HG03280 (cell line): ENCODE measurements at regions not wholly inside any gene's neighbourhood (a gene's known extent, or its start where the extent isn't known, plus 50 kb on each side); places are given as distances from the start of the nearest gene placed in this dataset.
"Not testable (repeated sequence)": the region's sequence is repeated elsewhere in the genome, so short reads cannot be mapped to it uniquely, and the experiment has no call there.

Source experiments
- ATAC-seq: cut with Tn5 transposase; IDR thresholded peaks from one replicate; pipeline ENCODE4 v1.9.1; 2021; ENCODE audit warnings: mild to moderate bottlenecking, moderate library complexity; ENCODE audit not compliant: unreplicated experiment

DNA sequence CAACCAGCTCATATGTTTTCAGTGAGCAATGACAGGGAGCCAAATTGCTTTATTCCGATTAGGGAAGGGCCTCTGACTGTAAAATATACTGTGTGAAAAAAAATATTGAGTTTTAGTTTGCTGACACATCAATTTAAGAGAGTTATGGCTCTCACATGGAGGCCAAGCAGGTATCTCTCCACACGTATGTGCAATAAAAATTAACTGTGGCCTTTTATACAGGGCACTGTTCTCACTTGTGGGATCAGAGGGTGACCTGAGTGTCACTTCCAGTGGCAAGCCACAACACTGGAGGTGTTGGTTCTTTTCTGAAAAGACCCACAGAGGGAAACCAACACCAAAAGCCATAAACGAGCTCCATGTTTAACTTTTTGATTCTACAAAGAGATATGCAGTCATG lies 462.8 kb downstream of the MID1IP1 start:
- ATAC-seq = no peak

DNA sequence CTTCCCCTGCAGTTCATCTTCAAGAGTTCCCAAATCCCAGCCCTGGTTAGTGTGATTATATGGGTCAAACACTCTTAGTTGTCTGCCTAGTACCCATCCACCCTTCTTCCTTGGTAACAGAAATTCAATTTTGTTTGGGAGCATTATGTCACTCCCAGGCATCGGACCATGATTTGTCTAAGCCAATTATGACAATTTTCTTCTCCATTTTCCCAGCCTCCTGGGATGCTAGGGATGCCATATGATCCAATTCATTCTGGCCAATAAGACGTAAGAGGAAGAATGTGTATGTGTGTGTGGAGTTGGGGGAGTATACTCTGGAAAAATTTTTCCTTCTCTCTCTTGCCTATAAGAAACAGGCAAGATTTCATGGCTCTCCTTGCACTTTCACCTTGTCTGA lies 465.9 kb downstream of the MID1IP1 start:
- no peak for ATAC-seq

DNA sequence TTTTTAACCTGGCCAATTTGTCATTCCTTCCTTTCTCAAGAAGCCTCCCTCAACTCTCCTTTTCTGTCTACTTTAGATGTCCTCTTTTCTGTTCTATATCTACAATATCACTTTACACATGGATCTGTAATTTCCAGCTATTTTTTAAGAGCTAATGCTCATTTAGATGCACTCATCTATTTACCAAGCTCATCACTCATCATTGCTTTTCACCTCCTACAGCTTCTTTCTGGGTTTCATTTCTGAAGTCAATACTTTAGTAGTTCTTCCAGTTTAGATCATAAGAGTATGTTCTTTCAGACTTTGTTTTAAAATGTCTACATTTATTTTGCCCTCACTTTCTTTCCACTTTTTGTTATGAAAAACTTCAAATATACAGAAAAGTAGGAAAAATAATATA lies 466.9 kb downstream of the MID1IP1 start:
- no peak for ATAC-seq

DNA sequence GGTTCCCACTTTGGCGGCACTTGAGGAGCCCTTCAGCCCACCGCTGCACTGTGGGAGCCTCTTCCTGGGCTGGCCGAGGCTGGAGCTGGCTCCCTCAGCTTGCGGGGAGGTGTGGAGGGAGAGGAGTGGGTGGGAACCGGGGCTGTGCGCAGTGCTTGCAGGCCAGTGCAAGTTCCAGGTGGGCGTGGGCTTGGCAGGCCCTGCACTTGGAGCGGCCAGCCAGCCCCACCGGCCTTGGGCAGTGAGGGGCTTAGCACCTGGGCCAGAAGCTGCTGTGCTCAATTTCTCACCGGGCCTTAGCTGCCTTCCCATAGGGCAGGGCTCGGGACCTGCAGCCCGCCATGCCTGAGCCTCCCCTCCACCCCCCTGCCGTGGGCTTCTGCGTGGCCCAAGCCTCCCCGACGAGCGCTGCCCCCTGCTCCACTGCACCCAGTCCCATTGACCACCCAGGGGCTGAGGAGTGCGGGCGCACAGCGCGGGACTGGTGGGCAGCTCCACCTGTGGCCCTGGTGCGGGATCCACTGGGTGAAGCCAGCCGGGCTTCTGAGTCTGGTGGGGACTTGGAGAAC lies 474.3 kb downstream of the MID1IP1 start:
- ATAC-seq = no peak

DNA sequence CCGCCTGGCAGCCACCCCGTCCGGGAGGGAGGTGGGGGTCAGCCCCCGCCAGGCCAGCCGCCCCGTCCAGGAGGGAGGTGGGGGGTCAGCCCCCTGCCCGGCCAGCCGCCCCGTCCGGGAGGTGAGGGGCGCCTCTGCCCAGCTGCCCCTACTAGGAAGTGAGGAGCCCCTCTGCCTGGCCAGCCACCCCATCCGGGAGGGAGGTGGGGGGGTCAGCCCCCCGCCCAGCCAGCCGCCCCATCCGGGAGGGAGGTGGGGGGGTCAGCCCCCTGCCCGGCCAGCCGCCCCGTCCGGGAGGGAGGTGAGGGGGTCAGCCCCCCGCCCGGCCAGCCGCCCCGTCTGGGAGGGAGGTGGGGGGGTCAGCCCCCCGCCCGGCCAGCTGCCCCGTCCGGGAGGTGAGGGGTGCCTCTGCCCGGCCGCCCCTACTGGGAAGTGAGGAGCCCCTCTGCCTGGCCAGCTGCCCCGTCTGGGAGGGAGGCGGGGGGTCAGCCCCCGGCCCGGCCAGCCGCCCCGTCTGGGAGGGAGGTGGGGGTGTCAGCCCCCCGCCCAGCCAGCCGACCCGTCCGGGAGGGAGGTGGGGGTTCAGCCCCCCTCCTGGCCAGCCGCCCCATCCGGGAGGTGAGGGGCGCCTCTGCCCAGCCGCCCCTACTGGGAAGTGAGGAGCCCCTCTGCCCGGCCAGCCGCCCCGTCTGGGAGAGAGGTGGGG lies 476.6 kb downstream of the MID1IP1 start:
- not testable (repeated sequence) for ATAC-seq

DNA sequence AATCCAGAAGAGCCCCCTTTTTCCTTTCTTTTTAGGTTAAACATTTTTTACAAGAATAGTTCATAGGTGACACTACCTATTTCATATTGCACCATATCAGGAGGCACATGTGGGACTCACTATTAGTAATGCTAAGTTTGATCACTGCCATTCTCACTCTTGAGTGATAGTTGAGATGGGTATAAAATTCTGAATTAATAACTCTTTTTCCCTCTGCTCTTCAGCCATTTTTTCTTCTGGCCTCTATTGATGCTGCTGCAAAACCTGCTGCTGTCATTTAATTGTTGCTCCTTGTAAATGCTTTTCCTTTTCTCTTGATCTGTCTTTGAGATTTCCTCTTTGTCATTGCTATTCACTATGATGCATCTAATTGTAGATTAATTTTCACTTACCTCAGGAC lies 482.0 kb downstream of the MID1IP1 start:
- ATAC-seq = no peak

DNA sequence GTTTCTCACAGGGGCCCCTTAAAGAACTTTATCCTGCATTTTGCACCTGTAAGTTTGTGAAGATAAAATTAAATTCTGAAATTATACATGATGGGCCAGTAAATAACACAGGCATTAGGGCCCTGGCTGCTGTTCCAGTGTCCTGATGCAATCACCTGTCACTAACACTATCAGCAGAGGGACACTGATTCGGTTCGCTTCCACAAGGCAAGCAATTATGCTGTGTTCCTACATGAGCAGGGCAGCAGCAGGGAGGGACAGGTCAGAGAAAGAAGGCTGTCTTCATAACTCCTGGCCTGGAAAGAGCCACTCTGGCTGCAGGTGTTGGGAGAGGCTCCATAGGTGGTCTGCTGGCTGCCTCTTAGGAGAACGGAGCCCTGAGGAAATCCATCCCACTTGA lies 487.3 kb downstream of the MID1IP1 start:
- ATAC-seq = no peak

DNA sequence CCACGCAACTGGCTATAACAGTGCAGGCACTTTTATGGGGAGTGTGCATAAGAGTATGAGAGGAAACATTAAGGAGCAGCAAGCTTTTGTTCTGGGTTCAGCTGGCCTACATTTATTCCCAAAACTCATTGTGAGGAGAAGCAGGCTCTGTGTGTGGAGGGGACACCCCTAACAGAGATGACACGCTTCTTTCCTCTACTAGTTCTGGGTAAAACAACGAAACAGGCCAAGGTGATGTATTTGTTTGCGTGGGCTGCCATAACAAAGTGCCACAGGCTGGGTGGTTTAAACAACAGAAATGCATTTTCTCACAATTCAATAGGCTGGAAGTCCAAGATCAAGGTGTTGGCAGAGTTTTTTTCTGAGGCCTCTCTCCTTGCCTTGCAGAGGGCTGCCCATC lies 488.6 kb downstream of the MID1IP1 start:
- ATAC-seq = no peak

DNA sequence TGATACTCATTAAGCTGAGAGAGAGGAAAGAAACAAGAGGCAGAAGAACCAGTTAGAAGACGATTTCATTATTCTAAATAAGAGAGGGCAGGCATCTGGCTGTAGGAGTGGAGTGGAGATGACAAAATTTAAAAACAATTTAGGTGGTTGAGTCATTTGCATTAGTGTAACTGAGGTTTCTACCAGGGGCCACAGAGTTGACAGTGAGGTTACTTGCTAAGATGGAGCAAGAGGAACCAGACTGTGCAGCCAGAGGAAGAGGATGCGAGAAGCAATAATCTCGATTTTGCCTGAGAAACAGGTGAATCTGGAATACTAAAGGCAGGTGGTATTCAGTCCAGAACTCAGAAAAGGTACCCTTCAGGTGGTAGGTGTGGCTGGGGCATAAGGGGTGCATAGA lies 491.9 kb downstream of the MID1IP1 start:
- no peak for ATAC-seq

DNA sequence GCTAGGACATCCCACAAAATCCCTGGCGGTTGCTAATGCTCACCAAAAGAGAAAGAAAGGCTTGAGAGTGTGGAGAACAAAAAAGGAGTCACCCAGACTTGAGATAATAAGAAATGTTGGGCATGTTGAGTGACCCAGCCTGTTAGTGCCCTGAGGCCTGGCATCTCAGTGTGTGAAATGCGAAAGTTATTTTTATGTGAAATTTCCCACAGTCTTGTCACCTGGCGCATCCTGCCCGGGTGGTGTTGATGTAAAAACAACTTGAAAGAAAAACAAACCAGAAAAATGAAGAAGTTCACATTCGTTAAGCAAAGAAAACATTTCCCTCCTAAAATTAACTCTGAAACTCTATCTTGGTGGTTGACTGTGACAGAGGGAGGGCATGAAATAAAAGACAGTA lies 495.2 kb downstream of the MID1IP1 start:
- no peak for ATAC-seq

DNA sequence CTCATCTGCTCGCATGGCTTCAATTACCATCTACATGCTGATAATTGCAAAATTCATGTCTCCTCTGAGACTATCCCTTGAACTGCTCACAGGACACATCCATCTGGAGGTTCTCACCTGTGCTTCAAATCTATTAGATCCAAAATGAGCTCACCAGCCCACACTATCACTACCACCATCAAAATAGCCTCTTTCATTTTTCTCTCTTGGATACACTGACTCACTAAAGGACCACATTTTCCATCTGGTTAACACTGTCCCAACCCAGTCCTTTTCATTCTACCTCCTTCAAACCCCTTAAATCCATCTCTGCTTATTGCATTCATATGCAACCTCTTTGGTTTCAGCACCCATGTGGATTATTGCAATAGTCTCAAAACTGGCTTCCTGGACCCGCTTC lies 497.6 kb downstream of the MID1IP1 start:
- ATAC-seq = no peak

DNA sequence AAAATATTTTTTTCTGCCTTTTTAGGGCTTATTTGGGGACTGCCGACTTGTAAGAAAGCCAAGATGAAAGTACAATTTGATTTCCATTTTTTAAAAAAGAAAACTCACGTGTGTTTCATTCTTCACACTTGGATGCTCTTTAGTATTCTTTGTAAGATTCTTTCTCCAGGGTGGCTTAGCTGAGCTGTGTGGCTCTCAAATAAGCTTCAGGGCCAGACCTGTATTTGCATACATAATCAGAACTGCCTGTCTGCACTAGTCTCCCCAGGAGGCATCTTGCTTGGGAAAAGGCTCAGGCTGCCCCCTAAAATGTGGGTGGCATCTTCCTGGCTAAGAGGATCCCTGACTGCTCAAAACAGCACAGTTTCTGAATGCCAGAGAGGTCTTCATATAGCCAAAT lies 498.4 kb downstream of the MID1IP1 start:
- no peak for ATAC-seq

DNA sequence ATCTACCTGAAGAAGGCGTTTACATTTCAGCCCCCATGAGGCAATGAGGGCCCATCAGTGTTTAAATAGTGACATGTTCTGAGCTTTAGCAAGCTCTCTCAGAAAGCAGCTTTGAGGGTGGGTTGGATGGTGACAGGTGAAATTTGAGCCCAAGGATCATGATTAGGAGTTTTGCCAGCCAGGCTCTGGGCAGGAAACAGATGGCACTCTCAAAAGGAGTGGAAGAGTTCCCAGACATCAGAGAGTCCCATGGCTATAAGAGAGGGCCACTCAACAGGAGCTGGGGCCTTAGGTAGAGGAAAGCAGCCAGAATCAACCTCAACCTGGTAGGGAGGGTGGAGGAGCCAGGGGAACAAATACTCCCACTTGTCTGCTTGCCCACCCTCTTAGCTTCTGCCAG lies 499.8 kb downstream of the MID1IP1 start:
- ATAC-seq = no peak

DNA sequence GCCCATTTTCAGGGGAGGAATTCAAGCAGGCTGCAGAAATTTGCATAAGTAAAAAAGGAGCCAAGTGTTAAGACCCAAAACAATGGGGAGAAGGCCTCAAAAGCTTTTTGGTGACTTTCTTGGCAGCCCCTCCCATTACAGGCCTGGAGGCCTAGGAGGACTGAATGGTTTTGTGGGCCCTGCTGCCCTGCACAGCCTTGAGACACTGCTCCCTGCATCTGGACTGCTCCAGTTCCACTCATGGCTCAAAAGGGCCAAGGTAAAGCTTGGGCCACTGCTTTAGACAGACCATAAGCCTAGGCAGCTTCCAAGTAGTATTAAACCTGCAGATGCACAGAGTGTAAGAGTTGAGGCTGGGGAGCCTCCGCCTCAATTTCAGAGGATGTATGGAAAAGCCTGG lies 501.6 kb downstream of the MID1IP1 start:
- ATAC-seq = no peak

DNA sequence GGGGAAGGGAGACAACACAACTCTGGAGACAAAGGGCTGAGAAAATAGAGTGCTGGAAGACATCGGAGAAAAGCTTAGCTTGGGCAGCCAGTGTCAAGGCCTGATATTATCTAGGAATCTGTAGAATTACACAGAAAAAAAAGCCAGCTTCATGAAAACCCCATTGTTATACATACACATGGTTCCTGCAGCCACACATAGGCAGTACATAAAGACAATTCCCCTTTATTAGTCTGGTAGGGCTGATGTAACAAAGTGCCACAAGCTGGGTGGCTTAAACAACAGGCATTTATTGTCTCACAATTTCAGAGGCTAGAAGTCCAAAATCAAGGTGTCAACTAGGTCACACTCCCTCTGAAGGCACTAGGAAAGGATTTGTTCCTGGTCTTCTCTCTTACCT lies 503.5 kb downstream of the MID1IP1 start:
- ATAC-seq = no peak

DNA sequence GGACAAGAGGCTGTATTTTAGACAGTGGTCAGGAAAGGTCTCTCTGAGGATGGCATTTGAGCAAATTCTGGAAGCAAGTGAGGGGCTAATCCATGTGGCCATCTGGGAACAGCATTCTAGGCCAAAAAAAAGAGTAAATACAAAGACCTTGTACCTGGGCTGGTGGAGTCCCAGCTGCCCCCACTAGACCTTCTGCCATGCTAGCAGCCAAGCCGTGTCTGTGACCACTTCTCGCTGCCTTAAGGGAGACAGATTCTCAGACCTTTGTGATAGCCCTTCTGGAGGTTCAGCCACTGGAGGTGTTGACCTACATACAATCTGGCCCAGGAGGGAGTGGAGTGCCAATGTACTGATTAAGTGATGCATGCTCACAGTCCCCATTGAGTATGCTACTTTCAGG lies 506.2 kb downstream of the MID1IP1 start:
- ATAC-seq = no peak

DNA sequence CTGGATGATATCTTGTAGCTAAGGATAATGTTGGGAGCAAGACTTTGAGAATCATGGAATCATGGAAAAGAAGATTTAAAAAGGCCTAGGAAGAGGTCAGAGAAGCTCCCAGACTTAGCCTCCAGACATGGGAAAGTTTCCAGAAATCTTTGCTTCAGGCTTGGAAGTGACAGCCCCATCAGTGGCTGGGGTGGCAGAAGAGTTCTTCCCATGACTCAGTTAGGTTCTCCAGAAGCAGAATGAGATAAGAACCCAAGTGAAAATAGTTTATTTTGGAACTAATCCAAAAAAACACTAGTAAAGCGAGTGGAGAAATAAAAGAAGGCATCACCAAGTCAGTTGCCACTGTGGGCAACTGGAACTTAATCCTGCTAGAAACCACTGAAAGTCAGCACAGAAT lies 506.9 kb downstream of the MID1IP1 start:
- ATAC-seq = no peak

DNA sequence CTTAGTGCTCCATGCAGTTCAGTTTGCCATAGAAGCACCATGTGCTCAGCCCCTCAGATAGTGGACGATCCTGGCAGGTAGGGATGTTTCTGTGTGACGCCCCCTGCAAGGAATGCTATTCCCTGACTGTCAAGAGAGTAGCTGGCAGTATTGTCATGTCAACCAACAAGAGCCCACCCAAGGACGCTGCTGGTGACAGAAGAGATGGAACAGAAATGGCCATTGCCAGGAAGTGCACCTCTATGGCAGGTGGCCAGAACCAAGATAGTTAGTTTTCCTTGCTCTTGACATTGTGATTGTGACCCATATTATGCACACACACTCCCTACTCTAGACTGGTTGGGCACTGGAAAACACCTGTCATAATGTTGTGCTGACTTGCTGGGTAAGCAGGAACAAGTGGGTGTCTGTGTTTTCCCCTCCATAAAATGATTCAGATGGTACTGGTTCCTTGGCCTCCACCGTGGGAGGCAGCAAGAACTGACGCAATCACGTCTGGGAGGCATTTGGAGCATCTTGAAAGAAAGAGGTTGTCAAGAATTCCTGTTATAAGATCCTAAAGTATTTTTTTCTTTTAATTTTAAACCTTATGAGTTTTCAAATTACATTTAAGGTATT lies 507.9 kb downstream of the MID1IP1 start:
- no peak for ATAC-seq

DNA sequence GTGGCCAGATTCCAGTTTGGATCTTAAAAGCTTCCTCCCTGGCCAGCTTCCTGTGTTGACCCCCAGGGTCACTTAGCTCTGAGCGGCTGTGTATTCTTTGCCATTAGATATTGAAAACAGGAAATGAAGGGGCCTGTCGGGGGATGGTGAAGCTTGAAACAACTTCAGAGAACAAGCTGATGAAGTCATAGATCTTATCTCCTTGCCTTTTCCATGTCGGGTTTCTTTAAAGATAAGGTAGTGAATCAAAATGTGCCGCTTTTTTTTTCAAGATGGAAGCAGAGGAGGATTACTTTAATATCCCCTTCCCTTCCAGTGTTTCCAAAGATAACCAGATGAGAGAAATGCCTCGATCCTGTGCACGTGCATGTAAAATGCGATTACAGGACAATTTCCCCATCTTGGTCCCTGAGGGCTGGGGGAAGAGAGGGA lies 508.5 kb downstream of the MID1IP1 start:
- ATAC-seq = no peak

DNA sequence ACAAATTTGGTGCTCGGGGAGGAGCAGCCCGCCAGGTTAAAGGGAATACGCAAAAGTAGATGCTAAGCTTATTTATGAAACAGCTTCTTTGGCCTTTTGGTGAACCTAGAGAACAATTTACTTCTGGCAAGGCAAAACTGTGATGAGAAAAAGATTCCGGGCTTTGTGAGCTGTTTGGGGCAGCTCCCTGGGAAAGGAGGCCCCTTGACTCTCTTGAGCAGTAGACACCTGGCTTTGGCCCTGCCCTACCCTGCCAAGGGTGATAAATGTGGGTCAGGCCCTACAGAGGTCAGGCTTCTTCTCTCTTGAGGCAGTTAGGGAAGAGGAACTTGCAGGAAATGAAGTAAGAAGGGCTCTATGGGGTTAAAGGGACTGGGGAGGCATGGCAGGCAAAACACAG lies 509.6 kb downstream of the MID1IP1 start:
- no peak for ATAC-seq

DNA sequence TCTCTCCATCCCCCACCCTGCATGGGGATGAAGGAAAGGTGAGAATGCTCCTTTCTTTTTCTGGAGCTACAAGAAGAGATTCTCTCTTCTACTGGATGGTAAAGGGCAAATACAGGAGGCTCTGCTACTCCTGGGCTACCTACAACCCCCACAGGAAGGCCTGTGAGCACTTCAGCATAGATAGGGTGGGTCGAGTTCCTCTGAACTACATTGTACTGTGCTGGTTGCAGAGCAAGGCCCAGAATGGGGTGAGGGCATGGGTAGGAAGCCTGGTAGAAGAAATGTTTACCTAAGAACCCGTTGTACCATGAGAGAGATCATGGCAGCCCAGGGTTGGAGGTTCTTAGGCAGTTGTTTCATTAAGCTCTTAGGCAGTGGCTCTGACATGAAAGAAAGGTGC lies 510.4 kb downstream of the MID1IP1 start:
- ATAC-seq = no peak

DNA sequence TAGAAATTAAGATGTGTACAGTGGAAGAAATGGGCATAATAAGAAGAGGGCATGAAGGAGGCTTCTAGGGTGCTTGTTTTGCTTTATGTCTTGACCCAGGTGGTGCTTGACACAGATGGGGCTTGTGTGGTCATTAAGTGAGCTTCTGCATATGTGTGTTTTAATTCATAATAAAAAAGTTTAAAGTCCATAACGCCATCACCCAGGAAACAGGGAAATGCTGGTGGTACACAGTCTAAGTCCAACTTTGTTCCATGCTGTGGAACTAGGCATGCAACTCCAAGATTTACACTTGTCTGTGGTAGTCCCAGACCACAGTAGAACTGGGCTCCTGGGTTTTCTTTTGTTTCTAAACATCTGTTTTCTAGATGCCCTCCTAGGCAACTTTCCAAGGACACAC lies 511.9 kb downstream of the MID1IP1 start:
- ATAC-seq = no peak
